Neural progenitor cell (in vitro differentiated cells): ENCODE measurements at regions not wholly inside any gene's neighbourhood (a gene's known extent, or its start where the extent isn't known, plus 50 kb on each side); places are given as distances from the start of the nearest gene placed in this dataset.
"Not testable (repeated sequence)": the region's sequence is repeated elsewhere in the genome, so short reads cannot be mapped to it uniquely, and the experiment has no call there.

Experiments used
- EZH2 ChIP-seq: fragments of 200-600 bp; sonication (generic); IDR thresholded peaks from 2 replicates; pipeline ENCODE4 v1.6.1; 2017; ENCODE audit warnings: antibody characterized with exemption, mild to moderate bottlenecking, moderate library complexity
- TF ChIP-seq, protein P1 (sequence below): fragments of 200-600 bp; sonication (generic); IDR thresholded peaks from 2 replicates; pipeline ENCODE4 v1.5.1; 2017; ENCODE audit warnings: antibody characterized with exemption, mild to moderate bottlenecking

- TF ChIP-seq, protein P1, sequence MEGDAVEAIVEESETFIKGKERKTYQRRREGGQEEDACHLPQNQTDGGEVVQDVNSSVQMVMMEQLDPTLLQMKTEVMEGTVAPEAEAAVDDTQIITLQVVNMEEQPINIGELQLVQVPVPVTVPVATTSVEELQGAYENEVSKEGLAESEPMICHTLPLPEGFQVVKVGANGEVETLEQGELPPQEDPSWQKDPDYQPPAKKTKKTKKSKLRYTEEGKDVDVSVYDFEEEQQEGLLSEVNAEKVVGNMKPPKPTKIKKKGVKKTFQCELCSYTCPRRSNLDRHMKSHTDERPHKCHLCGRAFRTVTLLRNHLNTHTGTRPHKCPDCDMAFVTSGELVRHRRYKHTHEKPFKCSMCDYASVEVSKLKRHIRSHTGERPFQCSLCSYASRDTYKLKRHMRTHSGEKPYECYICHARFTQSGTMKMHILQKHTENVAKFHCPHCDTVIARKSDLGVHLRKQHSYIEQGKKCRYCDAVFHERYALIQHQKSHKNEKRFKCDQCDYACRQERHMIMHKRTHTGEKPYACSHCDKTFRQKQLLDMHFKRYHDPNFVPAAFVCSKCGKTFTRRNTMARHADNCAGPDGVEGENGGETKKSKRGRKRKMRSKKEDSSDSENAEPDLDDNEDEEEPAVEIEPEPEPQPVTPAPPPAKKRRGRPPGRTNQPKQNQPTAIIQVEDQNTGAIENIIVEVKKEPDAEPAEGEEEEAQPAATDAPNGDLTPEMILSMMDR = not testable (repeated sequence)
- not testable (repeated sequence) for TF ChIP-seq EZH2
Measured at GRCh38 chr9:105022545-105022944, 94.6 kb upstream of the ABCA1 start.
